HFFc6 (cell line): ENCODE measurements at regions not wholly inside any gene's neighbourhood (a gene's known extent, or its start where the extent isn't known, plus 50 kb on each side); places are given as distances from the start of the nearest gene placed in this dataset.

Experiments used
- DNase-seq: peaks from one replicate; pipeline ENCODE4 v3.0.0-alpha.2; 2018
- H3K27ac Mint-ChIP-seq: 2 replicates; pipeline ENCODE4 v1.8.0; 2020; ENCODE audit warnings: mild to moderate bottlenecking, mixed read lengths
- H3K27me3 Mint-ChIP-seq: 2 replicates; pipeline ENCODE4 v1.8.0; 2021; ENCODE audit warnings: mild to moderate bottlenecking, moderate library complexity, mixed read lengths; ENCODE audit not compliant: insufficient read depth
- H3K36me3 Mint-ChIP-seq: 2 replicates; pipeline ENCODE4 v1.8.0; 2021; ENCODE audit warnings: low read depth, mixed read lengths
- H3K4me1 Mint-ChIP-seq: 2 replicates; pipeline ENCODE4 v1.8.0; 2020; ENCODE audit warnings: low read depth, mixed read lengths
- H3K4me3 Mint-ChIP-seq: 2 replicates; pipeline ENCODE4 v1.8.0; 2020; ENCODE audit warnings: mild to moderate bottlenecking, moderate library complexity, mixed read lengths
- H3K9me3 Mint-ChIP-seq: 2 replicates; pipeline ENCODE4 v1.8.0; 2020; ENCODE audit warnings: mild to moderate bottlenecking, mixed read lengths
- CTCF ChIP-seq: fragments of 200-600 bp; sonication (generic); IDR thresholded peaks from 2 replicates; pipeline ENCODE4 v1.5.0; 2021; ENCODE audit warnings: antibody characterized with exemption, mild to moderate bottlenecking

GRCh38 chr2:37868866-37869265, 56.2 kb upstream of the RMDN2 start:
- DNase-seq: no peak
- Mint-ChIP-seq H3K4me3 (no peak overlapping the region), H3K27ac (no peak overlapping the region), H3K4me1 (peaks cover 35% of the 10 kb centered on the region), H3K27me3 (no peaks in the 10 kb centered on the region; the same call in 1 of the 2 replicates), H3K36me3 (no peaks in the 10 kb centered on the region), H3K9me3 (no peaks in the 10 kb centered on the region)
- no peak for TF ChIP-seq CTCF

GRCh38 chr2:37869304-37869703, 55.8 kb upstream of the RMDN2 start:
- Mint-ChIP-seq H3K27me3 (no peaks in the 10 kb centered on the region; the same call in 1 of the 2 replicates), H3K4me1 (peaks cover 35% of the 10 kb centered on the region), H3K9me3 (no peaks in the 10 kb centered on the region), H3K4me3 (no peak overlapping the region), H3K27ac (no peak overlapping the region), H3K36me3 (no peaks in the 10 kb centered on the region)
- DNase-seq: no peak
- no peak for TF ChIP-seq CTCF

GRCh38 chr2:37869771-37870170, 55.3 kb upstream of the RMDN2 start:
- Mint-ChIP-seq H3K27ac (peak overlapping the region; percentile 8; the same call in 1 of the 2 replicates), H3K36me3 (no peaks in the 10 kb centered on the region), H3K4me1 (peaks cover 35% of the 10 kb centered on the region)

GRCh38 chr2:37870829-37871228, 54.3 kb upstream of the RMDN2 start:
- TF ChIP-seq CTCF: no peak
- Mint-ChIP-seq H3K4me3 (no peak overlapping the region), H3K4me1 (peaks cover 35% of the 10 kb centered on the region), H3K27me3 (no peaks in the 10 kb centered on the region; the same call in none of the 2 replicates), H3K36me3 (no peaks in the 10 kb centered on the region), H3K27ac (no peak overlapping the region), H3K9me3 (no peaks in the 10 kb centered on the region)
- DNase-seq: no peak

More at GRCh38 chr2:37869771-37870170, 55.3 kb upstream of the RMDN2 start:
- no peak for TF ChIP-seq CTCF
- H3K4me3 Mint-ChIP-seq: no peak overlapping the region
- H3K27me3 Mint-ChIP-seq: no peaks in the 10 kb centered on the region; the same call in none of the 2 replicates
- peak; percentile 52 for DNase-seq
- no peaks in the 10 kb centered on the region for H3K9me3 Mint-ChIP-seq

- no peaks in the 10 kb centered on the region for H3K36me3 Mint-ChIP-seq
- H3K9me3 Mint-ChIP-seq: no peaks in the 10 kb centered on the region
- H3K4me1 Mint-ChIP-seq: peaks cover 35% of the 10 kb centered on the region
- no peak for TF ChIP-seq CTCF
- H3K27ac Mint-ChIP-seq: peak overlapping the region; percentile 78
- peak overlapping the region; percentile 78 for H3K4me3 Mint-ChIP-seq
- peak; percentile 87 for DNase-seq
- no peaks in the 10 kb centered on the region; the same call in none of the 2 replicates for H3K27me3 Mint-ChIP-seq
Measured at GRCh38 chr2:37871456-37872191, 53.5 kb upstream of the RMDN2 start.
